ENCODE measurements at regions not wholly inside any gene's neighbourhood (a gene's known extent, or its start where the extent isn't known, plus 50 kb on each side); places are given as distances from the start of the nearest gene placed in this dataset.

- no peaks in the 10 kb centered on the region for H3K27me3 ChIP-seq (ENCODE audit: control insufficient read depth in 4 of 4, insufficient read depth in 4 of 4, low read length in 3 of 4)
- H3K27ac ChIP-seq (ENCODE audit: low read depth in 1 of 2, low read length in 2 of 2) = no peak overlapping the region
- H3K36me3 ChIP-seq (ENCODE audit: control insufficient read depth in 4 of 4, insufficient read depth in 3 of 4, low read depth in 1 of 4, low read length in 3 of 4) = no peaks in the 10 kb centered on the region
- no peak for DNase-seq (ENCODE audit: low spot score)
- no peak overlapping the region for H3K9ac ChIP-seq (ENCODE audit: low read depth in 1 of 2, low read length in 2 of 2)
- H3K4me3 ChIP-seq (ENCODE audit: low read depth in 1 of 3, low read length in 3 of 3) = no peak overlapping the region
- H3K4me1 ChIP-seq (ENCODE audit: control insufficient read depth in 4 of 4, insufficient read depth in 4 of 4, low read length in 3 of 4) = no peaks in the 10 kb centered on the region
- TF ChIP-seq ATF3 (IDR thresholded peaks at IDR 0.05) (no peak), SP1 (IDR thresholded peaks at IDR 0.05) (no peak), CTCF (IDR thresholded peaks at IDR 0.05; ENCODE audit: low read depth, low read length, missing input control) (no peak), YY1 (IDR thresholded peaks at IDR 0.05) (no peak), RAD21 (IDR thresholded peaks at IDR 0.05) (no peak), FOXA1 (IDR thresholded peaks at IDR 0.05) (no peak), JUND (IDR thresholded peaks at IDR 0.05) (no peak), NR2F2 (IDR thresholded peaks at IDR 0.05) (no peak), RXRA (IDR thresholded peaks at IDR 0.05) (no peak), TAF1 (conservative IDR thresholded peaks at IDR 0.05) (no peak), HNF4A (conservative IDR thresholded peaks at IDR 0.05) (no peak), GABPA (IDR thresholded peaks at IDR 0.05 in 1 of 2, conservative IDR thresholded peaks at IDR 0.05 in 1 of 2) (no peak), MAX (IDR thresholded peaks at IDR 0.05) (no peak), EGR1 (IDR thresholded peaks at IDR 0.05; ENCODE audit: low read depth in 2 of 2) (no peak), HNF4G (IDR thresholded peaks at IDR 0.05) (no peak)
- TF ChIP-seq, protein P1, sequence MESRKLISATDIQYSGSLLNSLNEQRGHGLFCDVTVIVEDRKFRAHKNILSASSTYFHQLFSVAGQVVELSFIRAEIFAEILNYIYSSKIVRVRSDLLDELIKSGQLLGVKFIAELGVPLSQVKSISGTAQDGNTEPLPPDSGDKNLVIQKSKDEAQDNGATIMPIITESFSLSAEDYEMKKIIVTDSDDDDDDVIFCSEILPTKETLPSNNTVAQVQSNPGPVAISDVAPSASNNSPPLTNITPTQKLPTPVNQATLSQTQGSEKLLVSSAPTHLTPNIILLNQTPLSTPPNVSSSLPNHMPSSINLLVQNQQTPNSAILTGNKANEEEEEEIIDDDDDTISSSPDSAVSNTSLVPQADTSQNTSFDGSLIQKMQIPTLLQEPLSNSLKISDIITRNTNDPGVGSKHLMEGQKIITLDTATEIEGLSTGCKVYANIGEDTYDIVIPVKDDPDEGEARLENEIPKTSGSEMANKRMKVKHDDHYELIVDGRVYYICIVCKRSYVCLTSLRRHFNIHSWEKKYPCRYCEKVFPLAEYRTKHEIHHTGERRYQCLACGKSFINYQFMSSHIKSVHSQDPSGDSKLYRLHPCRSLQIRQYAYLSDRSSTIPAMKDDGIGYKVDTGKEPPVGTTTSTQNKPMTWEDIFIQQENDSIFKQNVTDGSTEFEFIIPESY (IDR thresholded peaks at IDR 0.05) = no peak
- WGBS = 95% methylated on average over 2 of the region's 2 CpGs
- no peaks in the 10 kb centered on the region for H3K9me3 ChIP-seq (ENCODE audit: control insufficient read depth in 4 of 4, low read length in 3 of 4)
These were observed 208.3 kb upstream of the ZNF608 start for GRCh38 chr5:124954784-124955183.

DNA sequence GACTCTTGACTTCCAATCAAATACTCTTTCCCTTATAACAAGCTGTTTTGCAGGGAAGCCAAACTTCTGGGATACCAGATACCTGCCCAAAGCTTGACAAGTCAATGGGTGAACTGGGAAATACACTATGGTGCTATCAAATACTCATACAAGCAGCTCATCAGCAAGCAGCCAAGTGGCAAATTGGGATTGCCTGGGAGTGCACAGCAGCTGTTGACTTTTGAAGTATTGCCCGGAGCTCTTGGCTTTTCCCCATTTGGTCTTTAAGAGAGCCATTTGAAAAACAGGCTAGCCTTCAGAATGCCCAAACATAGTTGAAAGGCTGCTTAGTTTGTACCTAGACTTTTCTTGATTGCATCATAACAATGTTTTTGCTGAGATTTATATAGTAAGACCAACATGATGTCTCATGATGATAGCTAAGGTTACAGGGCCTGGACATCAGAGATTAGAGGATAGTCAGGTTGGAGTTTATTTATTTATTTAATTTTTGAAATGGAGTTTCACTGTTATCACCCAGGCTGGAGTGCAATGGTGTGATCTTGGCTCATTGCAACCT is 210.1 kb upstream of the ZNF608 start:
- H3K9ac ChIP-seq (ENCODE audit: low read depth in 1 of 2, low read length in 2 of 2) = no peak overlapping the region
- TF ChIP-seq TAF1 (conservative IDR thresholded peaks at IDR 0.05) (no peak), YY1 (IDR thresholded peaks at IDR 0.05) (no peak), NR2F2 (IDR thresholded peaks at IDR 0.05) (no peak), RAD21 (IDR thresholded peaks at IDR 0.05) (no peak), JUND (IDR thresholded peaks at IDR 0.05) (no peak)
- no peaks in the 10 kb centered on the region for H3K9me3 ChIP-seq (ENCODE audit: control insufficient read depth in 4 of 4, low read length in 3 of 4)
- no peaks in the 10 kb centered on the region for H3K27me3 ChIP-seq (ENCODE audit: control insufficient read depth in 4 of 4, insufficient read depth in 4 of 4, low read length in 3 of 4)
- WGBS = 91% methylated on average over 1 of the region's 1 CpG
- no peak overlapping the region for H3K27ac ChIP-seq (ENCODE audit: low read depth in 1 of 2, low read length in 2 of 2)
- no peak overlapping the region for H3K4me3 ChIP-seq (ENCODE audit: low read depth in 1 of 3, low read length in 3 of 3)
- DNase-seq (ENCODE audit: low spot score) = no peak
- no peaks in the 10 kb centered on the region for H3K36me3 ChIP-seq (ENCODE audit: control insufficient read depth in 4 of 4, insufficient read depth in 3 of 4, low read depth in 1 of 4, low read length in 3 of 4)
- no peaks in the 10 kb centered on the region for H3K4me1 ChIP-seq (ENCODE audit: control insufficient read depth in 4 of 4, insufficient read depth in 4 of 4, low read length in 3 of 4)

Data from liver (tissue), 8 donors.